ENCODE measurements at regions not wholly inside any gene's neighbourhood (a gene's known extent, or its start where the extent isn't known, plus 50 kb on each side); places are given as distances from the start of the nearest gene placed in this dataset.
"Not testable (repeated sequence)": the region's sequence is repeated elsewhere in the genome, so short reads cannot be mapped to it uniquely, and the experiment has no call there.

DNA sequence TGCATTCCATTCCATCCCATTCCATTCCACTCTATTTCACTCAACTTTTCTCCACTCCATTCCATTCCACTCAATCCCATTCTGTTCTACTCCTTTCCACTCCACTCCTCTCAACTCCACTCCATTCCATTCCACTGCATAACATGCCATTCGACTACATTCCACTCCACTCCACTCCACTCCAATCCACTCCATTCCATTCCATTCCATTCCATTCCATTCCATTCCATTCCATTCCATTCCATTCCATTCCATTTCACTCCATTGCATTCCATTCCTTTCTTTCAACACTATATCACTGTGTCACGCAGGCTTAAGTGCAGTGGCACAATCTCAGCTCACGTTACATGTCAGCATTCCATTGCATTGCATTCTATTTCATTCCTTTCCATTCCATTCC lies 1430.4 kb downstream of the TSPY10 start:
- intact Hi-C loops (cut with micrococcal nuclease; ENCODE audit: unreplicated experiment); H3K27me3 ChIP-seq (ENCODE audit: control insufficient read depth in 1 of 2, insufficient read depth in 2 of 2, low read length in 2 of 2); H4K20me1 ChIP-seq (ENCODE audit: insufficient read depth, low read length); H3K79me2 ChIP-seq (ENCODE audit: insufficient read depth, low read length); ATAC-seq; H3K4me2 ChIP-seq (ENCODE audit: low read depth, low read length); H3K36me3 ChIP-seq (replicated peaks in 1 of 2; ENCODE audit: control insufficient read depth in 1 of 2, insufficient read depth in 2 of 2, low read length in 2 of 2); H3K4me3 ChIP-seq (replicated peaks in 1 of 3; ENCODE audit: insufficient read depth in 1 of 3, low read depth in 2 of 3, low read length in 3 of 3); DNase-seq (ENCODE audit: low spot score); H3K4me1 ChIP-seq (ENCODE audit: insufficient read depth, low read length); FAIRE-seq; H2AFZ ChIP-seq (ENCODE audit: low read length); POLR2A ChIA-PET; BruUV-seq (replicated peaks); CTCF ChIA-PET (ENCODE audit: low intra/inter-chr PET ratio, low total read pairs); in situ Hi-C loops (cut with HindIII; ENCODE audit: extremely low pct_ligation_motif_present, low pct_unique_long_range_greater_than_20kb); H3K27ac ChIP-seq (ENCODE audit: extremely low read length, insufficient read depth, low read length); H3K9ac ChIP-seq (ENCODE audit: insufficient read depth, low read depth, low read length): not testable (repeated sequence)
- 0% methylated on average over 3 of the region's 3 CpGs for WGBS (ENCODE audit: low lambda C conversion rate)
- peaks cover 81% of the 10 kb centered on the region for H3K9me3 ChIP-seq (ENCODE audit: low read length)

DNA sequence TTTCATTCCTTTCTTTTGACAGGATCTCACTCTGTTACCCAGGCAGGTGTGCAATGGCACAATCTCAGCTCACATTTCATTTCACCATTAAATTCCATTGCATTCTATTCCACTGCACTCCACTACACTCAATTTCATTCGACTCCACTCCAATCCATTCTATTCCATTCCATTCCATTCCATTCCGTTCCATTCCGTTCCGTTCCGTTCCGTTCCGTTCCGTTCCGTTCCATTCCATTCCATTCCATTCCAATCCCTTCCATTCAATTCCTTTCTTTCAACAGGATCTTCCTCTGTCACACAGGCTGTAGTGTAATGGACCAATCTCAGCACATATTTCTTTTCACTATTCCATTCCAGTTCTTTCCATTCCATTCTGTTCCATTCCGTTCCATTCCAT lies 1445.7 kb downstream of the TSPY10 start:
- no TSS peak for BruUV-seq (replicated peaks)
- intact Hi-C loops (cut with micrococcal nuclease; ENCODE audit: unreplicated experiment) (no loop called here), in situ Hi-C loops (cut with HindIII; ENCODE audit: extremely low pct_ligation_motif_present, low pct_unique_long_range_greater_than_20kb) (no loop called here)
- no peaks in the 10 kb centered on the region for H3K36me3 ChIP-seq (replicated peaks in 1 of 2; ENCODE audit: control insufficient read depth in 1 of 2, insufficient read depth in 2 of 2, low read length in 2 of 2)
- no peak overlapping the region for H2AFZ ChIP-seq (ENCODE audit: low read length)
- H3K4me2 ChIP-seq (ENCODE audit: low read depth, low read length), result no peak overlapping the region
- no peaks in the 10 kb centered on the region for H4K20me1 ChIP-seq (ENCODE audit: insufficient read depth, low read length)
- CTCF ChIA-PET (ENCODE audit: low intra/inter-chr PET ratio, low total read pairs), result no interaction called here
- no peak for FAIRE-seq
- no peak overlapping the region for H3K4me3 ChIP-seq (replicated peaks in 1 of 3; ENCODE audit: insufficient read depth in 1 of 3, low read depth in 2 of 3, low read length in 3 of 3)
- no peaks in the 10 kb centered on the region for H3K79me2 ChIP-seq (ENCODE audit: insufficient read depth, low read length)
- peaks cover 93% of the 10 kb centered on the region for H3K9me3 ChIP-seq (ENCODE audit: low read length)
- H3K27me3 ChIP-seq (ENCODE audit: control insufficient read depth in 1 of 2, insufficient read depth in 2 of 2, low read length in 2 of 2), result no peaks in the 10 kb centered on the region
- POLR2A ChIA-PET, result no interaction called here
- H3K9ac ChIP-seq (ENCODE audit: insufficient read depth, low read depth, low read length), result no peak overlapping the region
- H3K4me1 ChIP-seq (ENCODE audit: insufficient read depth, low read length), result no peaks in the 10 kb centered on the region
- DNase-seq (ENCODE audit: low spot score), result no peak
- ATAC-seq, result no peak
- TF ChIP-seq RBAK (CRISPR knock-in tag; IDR thresholded peaks at IDR 0.05), result no peak
- TF ChIP-seq EED (CRISPR knock-in tag; IDR thresholded peaks at IDR 0.05), result no peak
- no peak for TF ChIP-seq SRF (IDR thresholded peaks at IDR 0.05; ENCODE audit: low read depth, low read length)
- TF ChIP-seq RBM22 (optimal IDR thresholded peaks at IDR 0.05; ENCODE audit: low read length), result no peak
- TF ChIP-seq ZNF34 (CRISPR knock-in tag; IDR thresholded peaks at IDR 0.05; ENCODE audit: borderline replicate concordance), result no peak
- TF ChIP-seq ZNF773 (CRISPR knock-in tag; IDR thresholded peaks at IDR 0.05; ENCODE audit: borderline replicate concordance), result no peak
- TF ChIP-seq ZFP36L1 (CRISPR knock-in tag; IDR thresholded peaks at IDR 0.05), result no peak
- TF ChIP-seq JARID2 (CRISPR knock-in tag; IDR thresholded peaks at IDR 0.05; ENCODE audit: insufficient replicate concordance), result no peak
- TF ChIP-seq SMAD1 (CRISPR knock-in tag; IDR thresholded peaks at IDR 0.05; ENCODE audit: borderline replicate concordance, low read depth), result no peak
- no peak for TF ChIP-seq NAIF1 (CRISPR knock-in tag; IDR thresholded peaks at IDR 0.05; ENCODE audit: borderline replicate concordance)
- TF ChIP-seq ZNF557 (CRISPR knock-in tag; IDR thresholded peaks at IDR 0.05), result no peak
- no peak for TF ChIP-seq ARNTL (CRISPR knock-in tag; IDR thresholded peaks at IDR 0.05)
- TF ChIP-seq ZNF20 (CRISPR knock-in tag; IDR thresholded peaks at IDR 0.05), result no peak
- TF ChIP-seq, protein P1, sequence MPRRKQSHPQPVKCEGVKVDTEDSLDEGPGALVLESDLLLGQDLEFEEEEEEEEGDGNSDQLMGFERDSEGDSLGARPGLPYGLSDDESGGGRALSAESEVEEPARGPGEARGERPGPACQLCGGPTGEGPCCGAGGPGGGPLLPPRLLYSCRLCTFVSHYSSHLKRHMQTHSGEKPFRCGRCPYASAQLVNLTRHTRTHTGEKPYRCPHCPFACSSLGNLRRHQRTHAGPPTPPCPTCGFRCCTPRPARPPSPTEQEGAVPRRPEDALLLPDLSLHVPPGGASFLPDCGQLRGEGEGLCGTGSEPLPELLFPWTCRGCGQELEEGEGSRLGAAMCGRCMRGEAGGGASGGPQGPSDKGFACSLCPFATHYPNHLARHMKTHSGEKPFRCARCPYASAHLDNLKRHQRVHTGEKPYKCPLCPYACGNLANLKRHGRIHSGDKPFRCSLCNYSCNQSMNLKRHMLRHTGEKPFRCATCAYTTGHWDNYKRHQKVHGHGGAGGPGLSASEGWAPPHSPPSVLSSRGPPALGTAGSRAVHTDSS (CRISPR knock-in tag; conservative IDR thresholded peaks at IDR 0.05), result no peak
- no peak for TF ChIP-seq ZNF10 (CRISPR knock-in tag; IDR thresholded peaks at IDR 0.05; ENCODE audit: borderline replicate concordance, low read depth)
- TF ChIP-seq RFXANK (CRISPR knock-in tag; IDR thresholded peaks at IDR 0.05), result no peak
- TF ChIP-seq, protein P2, sequence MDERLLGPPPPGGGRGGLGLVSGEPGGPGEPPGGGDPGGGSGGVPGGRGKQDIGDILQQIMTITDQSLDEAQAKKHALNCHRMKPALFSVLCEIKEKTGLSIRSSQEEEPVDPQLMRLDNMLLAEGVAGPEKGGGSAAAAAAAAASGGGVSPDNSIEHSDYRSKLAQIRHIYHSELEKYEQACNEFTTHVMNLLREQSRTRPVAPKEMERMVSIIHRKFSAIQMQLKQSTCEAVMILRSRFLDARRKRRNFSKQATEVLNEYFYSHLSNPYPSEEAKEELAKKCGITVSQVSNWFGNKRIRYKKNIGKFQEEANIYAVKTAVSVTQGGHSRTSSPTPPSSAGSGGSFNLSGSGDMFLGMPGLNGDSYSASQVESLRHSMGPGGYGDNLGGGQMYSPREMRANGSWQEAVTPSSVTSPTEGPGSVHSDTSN (CRISPR knock-in tag; IDR thresholded peaks at IDR 0.05), result no peak
- TF ChIP-seq ZNF83 (CRISPR knock-in tag; IDR thresholded peaks at IDR 0.05; ENCODE audit: borderline replicate concordance), result no peak
- no peak for TF ChIP-seq ZNF782 (CRISPR knock-in tag; IDR thresholded peaks at IDR 0.05; ENCODE audit: borderline replicate concordance)
- no peak overlapping the region for H3K27ac ChIP-seq (ENCODE audit: extremely low read length, insufficient read depth, low read length)
- 53% methylated on average over 10 of the region's 10 CpGs for WGBS (ENCODE audit: low lambda C conversion rate)

Data from HepG2 (cell line).